WTC11 (cell line): ENCODE measurements at regions not wholly inside any gene's neighbourhood (a gene's known extent, or its start where the extent isn't known, plus 50 kb on each side); places are given as distances from the start of the nearest gene placed in this dataset.

Experiments used
- ATAC-seq: fragments of 200-7000 bp; cut with Tn5 transposase; 2 replicates; pipeline ENCODE4 v1.10.0; 2021; ENCODE audit warnings: mild to moderate bottlenecking, moderate library complexity
- CTCF ChIA-PET: fragments of 300-600 bp; sonication (Branson Sonifier 250); formaldehyde crosslinking; loops from one replicate; lab custom pipeline; 2021; ENCODE audit warnings: antibody characterized with exemption; lab: Charles Lee
- POLR2A ChIA-PET: fragments of 350-600 bp; sonication (Branson Sonifier 250); formaldehyde crosslinking; loops from one replicate; lab custom pipeline; 2021; ENCODE audit warnings: antibody characterized with exemption; lab: Charles Lee
- DNase-seq: peaks from one replicate; pipeline ENCODE4 v3.0.0; 2021; ENCODE audit warnings: low spot score
- H3K27ac Mint-ChIP-seq: 2 replicates; pipeline ENCODE4 v1.8.0; 2021; ENCODE audit warnings: mixed read lengths
- H3K27me3 Mint-ChIP-seq: 2 replicates; pipeline ENCODE4 v1.8.0; 2021; ENCODE audit warnings: low read depth, mild to moderate bottlenecking, moderate library complexity, mixed read lengths
- H3K36me3 Mint-ChIP-seq: 2 replicates; pipeline ENCODE4 v1.8.0; 2021; ENCODE audit warnings: mixed read lengths
- H3K4me1 Mint-ChIP-seq: 2 replicates; pipeline ENCODE4 v1.8.0; 2022; ENCODE audit warnings: mixed read lengths
- H3K4me3 Mint-ChIP-seq: 2 replicates; pipeline ENCODE4 v1.8.0; 2021; ENCODE audit warnings: mild to moderate bottlenecking, moderate library complexity, mixed read lengths
- H3K9me3 Mint-ChIP-seq: 2 replicates; pipeline ENCODE4 v1.8.0; 2021; ENCODE audit warnings: mixed read lengths
- FOXK1 ChIP-seq: sonication (generic); formaldehyde crosslinking; IDR thresholded peaks from 2 replicates; pipeline ENCODE4 v1.8.0; 2022; ENCODE audit warnings: mild to moderate bottlenecking, moderate library complexity, missing genetic modification reagents
- GRHL2 ChIP-seq: fragments of 250-450 bp; sonication (Bioruptor Pico); IDR thresholded peaks from 2 replicates; pipeline ENCODE4 v1.8.0; 2022; ENCODE audit warnings: mild to moderate bottlenecking, moderate library complexity; ENCODE audit not compliant: insufficient replicate concordance, severe bottlenecking
- JAZF1 ChIP-seq: fragments of 250-450 bp; sonication (Bioruptor Pico); IDR thresholded peaks from 2 replicates; pipeline ENCODE4 v1.9.0; 2021; ENCODE audit warnings: moderate library complexity, mild to moderate bottlenecking, inconsistent platforms
- JUN ChIP-seq: sonication (generic); formaldehyde crosslinking; IDR thresholded peaks from 2 replicates; pipeline ENCODE4 v1.8.0; 2023; ENCODE audit warnings: mild to moderate bottlenecking, missing genetic modification reagents
- KAT7 ChIP-seq: sonication (generic); formaldehyde crosslinking; IDR thresholded peaks from 2 replicates; pipeline ENCODE4 v1.8.1; 2023; ENCODE audit warnings: missing genetic modification reagents, mild to moderate bottlenecking, borderline replicate concordance
- ZNF121 ChIP-seq: sonication (generic); formaldehyde crosslinking; IDR thresholded peaks from 2 replicates; pipeline ENCODE4 v1.8.0; 2023; ENCODE audit warnings: missing genetic modification reagents
- ZNF219 ChIP-seq: sonication (generic); formaldehyde crosslinking; IDR thresholded peaks from 2 replicates; pipeline ENCODE4 v1.8.0; 2023; ENCODE audit warnings: missing genetic modification reagents, mild to moderate bottlenecking, borderline replicate concordance
- ZNF416 ChIP-seq: fragments of 250-450 bp; sonication (Bioruptor Pico); IDR thresholded peaks from 2 replicates; pipeline ENCODE4 v1.9.0; 2021; ENCODE audit warnings: mild to moderate bottlenecking, inconsistent platforms
- TF ChIP-seq, protein P1 (sequence below): sonication (generic); formaldehyde crosslinking; IDR thresholded peaks from 2 replicates; pipeline ENCODE4 v1.8.0; 2023; ENCODE audit warnings: mild to moderate bottlenecking, missing genetic modification reagents
- TF ChIP-seq, protein P2 (sequence below): fragments of 200-600 bp; IDR thresholded peaks from 2 replicates; pipeline ENCODE4 v1.8.0; 2022; ENCODE audit warnings: antibody characterized with exemption
- TF ChIP-seq, protein P3 (sequence below): sonication (generic); formaldehyde crosslinking; IDR thresholded peaks from 2 replicates; pipeline ENCODE4 v1.8.0; 2022; ENCODE audit warnings: mild to moderate bottlenecking, missing genetic modification reagents
- TF ChIP-seq, protein P4 (sequence below): sonication (generic); formaldehyde crosslinking; IDR thresholded peaks from 2 replicates; pipeline ENCODE4 v1.8.1; 2022; ENCODE audit warnings: missing genetic modification reagents, borderline replicate concordance
- TF ChIP-seq, protein P5 (sequence below): fragments of 250-450 bp; sonication (Bioruptor Pico); conservative IDR thresholded peaks from 2 replicates; pipeline ENCODE4 v1.9.0; 2021; ENCODE audit warnings: mild to moderate bottlenecking
- TF ChIP-seq, protein P6 (sequence below): sonication (generic); formaldehyde crosslinking; IDR thresholded peaks from 2 replicates; pipeline ENCODE4 v1.8.1; 2023; ENCODE audit warnings: mild to moderate bottlenecking, missing genetic modification reagents, borderline replicate concordance
- TF ChIP-seq, protein P7 (sequence below): sonication (generic); formaldehyde crosslinking; IDR thresholded peaks from 2 replicates; pipeline ENCODE4 v1.8.1; 2023; ENCODE audit warnings: mild to moderate bottlenecking, moderate library complexity, missing genetic modification reagents

DNA sequence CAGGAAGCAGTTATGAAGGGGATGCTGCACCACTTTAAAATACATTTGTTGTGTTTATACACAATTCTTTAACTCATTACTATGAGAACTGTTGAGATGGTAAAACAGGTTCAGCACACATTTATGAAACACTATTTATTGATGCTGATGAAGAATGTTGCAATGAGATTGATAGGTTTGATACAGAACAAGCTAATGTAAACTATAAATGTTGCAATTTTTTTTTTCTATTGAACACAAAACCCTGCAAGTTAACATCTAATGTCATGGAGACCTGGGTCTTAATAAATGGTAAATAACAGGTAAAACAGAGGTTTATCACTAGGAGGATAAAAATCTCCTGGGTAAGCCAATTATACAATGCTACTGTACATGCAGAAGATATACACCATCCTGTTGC lies 857.6 kb downstream of the FSCB start (continued):
- TF ChIP-seq ZNF121 (CRISPR knock-in tag): no peak
- TF ChIP-seq, all 79 proteins: peak for 0

DNA sequence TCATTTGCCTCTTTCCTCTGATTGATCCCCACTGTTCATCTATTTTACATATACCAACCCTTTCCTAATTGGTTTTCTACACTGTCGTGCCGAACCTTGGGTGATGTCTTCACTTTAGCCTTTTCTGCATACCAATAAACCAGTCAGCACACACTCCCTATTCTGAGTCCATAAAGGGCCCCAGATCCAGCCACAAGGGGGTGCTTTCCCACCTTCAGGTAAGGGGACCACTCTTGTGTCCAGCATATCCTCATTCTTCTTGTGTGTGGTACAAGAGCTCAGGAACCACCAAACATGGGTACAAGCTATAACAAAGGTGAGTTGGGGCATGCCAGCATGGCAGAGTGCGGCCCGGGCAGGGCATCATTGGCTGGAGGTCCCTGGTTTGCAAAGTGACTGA lies 859.8 kb downstream of the FSCB start:
- H3K27ac Mint-ChIP-seq: no peak overlapping the region
- peak; percentile 69 for ATAC-seq
- no peak overlapping the region for H3K4me3 Mint-ChIP-seq
- POLR2A ChIA-PET: no interaction called here
- CTCF ChIA-PET: interaction anchor here (0.7 kb wide), 1 partner anchor 133 kb away, joined by 3 read pairs; no protein-coding TSS in a partner anchor
- H3K4me1 Mint-ChIP-seq: peaks cover 3% of the 10 kb centered on the region; the same call in 1 of the 2 replicates
- TF ChIP-seq, protein P1, sequence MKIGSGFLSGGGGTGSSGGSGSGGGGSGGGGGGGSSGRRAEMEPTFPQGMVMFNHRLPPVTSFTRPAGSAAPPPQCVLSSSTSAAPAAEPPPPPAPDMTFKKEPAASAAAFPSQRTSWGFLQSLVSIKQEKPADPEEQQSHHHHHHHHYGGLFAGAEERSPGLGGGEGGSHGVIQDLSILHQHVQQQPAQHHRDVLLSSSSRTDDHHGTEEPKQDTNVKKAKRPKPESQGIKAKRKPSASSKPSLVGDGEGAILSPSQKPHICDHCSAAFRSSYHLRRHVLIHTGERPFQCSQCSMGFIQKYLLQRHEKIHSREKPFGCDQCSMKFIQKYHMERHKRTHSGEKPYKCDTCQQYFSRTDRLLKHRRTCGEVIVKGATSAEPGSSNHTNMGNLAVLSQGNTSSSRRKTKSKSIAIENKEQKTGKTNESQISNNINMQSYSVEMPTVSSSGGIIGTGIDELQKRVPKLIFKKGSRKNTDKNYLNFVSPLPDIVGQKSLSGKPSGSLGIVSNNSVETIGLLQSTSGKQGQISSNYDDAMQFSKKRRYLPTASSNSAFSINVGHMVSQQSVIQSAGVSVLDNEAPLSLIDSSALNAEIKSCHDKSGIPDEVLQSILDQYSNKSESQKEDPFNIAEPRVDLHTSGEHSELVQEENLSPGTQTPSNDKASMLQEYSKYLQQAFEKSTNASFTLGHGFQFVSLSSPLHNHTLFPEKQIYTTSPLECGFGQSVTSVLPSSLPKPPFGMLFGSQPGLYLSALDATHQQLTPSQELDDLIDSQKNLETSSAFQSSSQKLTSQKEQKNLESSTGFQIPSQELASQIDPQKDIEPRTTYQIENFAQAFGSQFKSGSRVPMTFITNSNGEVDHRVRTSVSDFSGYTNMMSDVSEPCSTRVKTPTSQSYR (CRISPR knock-in tag): no peak
- TF ChIP-seq, protein P2, sequence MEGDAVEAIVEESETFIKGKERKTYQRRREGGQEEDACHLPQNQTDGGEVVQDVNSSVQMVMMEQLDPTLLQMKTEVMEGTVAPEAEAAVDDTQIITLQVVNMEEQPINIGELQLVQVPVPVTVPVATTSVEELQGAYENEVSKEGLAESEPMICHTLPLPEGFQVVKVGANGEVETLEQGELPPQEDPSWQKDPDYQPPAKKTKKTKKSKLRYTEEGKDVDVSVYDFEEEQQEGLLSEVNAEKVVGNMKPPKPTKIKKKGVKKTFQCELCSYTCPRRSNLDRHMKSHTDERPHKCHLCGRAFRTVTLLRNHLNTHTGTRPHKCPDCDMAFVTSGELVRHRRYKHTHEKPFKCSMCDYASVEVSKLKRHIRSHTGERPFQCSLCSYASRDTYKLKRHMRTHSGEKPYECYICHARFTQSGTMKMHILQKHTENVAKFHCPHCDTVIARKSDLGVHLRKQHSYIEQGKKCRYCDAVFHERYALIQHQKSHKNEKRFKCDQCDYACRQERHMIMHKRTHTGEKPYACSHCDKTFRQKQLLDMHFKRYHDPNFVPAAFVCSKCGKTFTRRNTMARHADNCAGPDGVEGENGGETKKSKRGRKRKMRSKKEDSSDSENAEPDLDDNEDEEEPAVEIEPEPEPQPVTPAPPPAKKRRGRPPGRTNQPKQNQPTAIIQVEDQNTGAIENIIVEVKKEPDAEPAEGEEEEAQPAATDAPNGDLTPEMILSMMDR: peak; percentile 38; the same call in 1 of the 2 replicates
- no peak for TF ChIP-seq JUN (CRISPR knock-in tag)
- no peak for TF ChIP-seq JAZF1 (CRISPR knock-in tag)
- TF ChIP-seq, protein P3, sequence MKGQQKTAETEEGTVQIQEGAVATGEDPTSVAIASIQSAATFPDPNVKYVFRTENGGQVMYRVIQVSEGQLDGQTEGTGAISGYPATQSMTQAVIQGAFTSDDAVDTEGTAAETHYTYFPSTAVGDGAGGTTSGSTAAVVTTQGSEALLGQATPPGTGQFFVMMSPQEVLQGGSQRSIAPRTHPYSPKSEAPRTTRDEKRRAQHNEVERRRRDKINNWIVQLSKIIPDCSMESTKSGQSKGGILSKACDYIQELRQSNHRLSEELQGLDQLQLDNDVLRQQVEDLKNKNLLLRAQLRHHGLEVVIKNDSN (CRISPR knock-in tag): no peak
- no peak for TF ChIP-seq KAT7 (CRISPR knock-in tag)
- TF ChIP-seq, protein P4, sequence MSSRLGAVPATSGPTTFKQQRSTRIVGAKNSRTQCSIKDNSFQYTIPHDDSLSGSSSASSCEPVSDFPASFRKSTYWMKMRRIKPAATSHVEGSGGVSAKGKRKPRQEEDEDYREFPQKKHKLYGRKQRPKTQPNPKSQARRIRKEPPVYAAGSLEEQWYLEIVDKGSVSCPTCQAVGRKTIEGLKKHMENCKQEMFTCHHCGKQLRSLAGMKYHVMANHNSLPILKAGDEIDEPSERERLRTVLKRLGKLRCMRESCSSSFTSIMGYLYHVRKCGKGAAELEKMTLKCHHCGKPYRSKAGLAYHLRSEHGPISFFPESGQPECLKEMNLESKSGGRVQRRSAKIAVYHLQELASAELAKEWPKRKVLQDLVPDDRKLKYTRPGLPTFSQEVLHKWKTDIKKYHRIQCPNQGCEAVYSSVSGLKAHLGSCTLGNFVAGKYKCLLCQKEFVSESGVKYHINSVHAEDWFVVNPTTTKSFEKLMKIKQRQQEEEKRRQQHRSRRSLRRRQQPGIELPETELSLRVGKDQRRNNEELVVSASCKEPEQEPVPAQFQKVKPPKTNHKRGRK (CRISPR knock-in tag): no peak
- TF ChIP-seq, protein P5, sequence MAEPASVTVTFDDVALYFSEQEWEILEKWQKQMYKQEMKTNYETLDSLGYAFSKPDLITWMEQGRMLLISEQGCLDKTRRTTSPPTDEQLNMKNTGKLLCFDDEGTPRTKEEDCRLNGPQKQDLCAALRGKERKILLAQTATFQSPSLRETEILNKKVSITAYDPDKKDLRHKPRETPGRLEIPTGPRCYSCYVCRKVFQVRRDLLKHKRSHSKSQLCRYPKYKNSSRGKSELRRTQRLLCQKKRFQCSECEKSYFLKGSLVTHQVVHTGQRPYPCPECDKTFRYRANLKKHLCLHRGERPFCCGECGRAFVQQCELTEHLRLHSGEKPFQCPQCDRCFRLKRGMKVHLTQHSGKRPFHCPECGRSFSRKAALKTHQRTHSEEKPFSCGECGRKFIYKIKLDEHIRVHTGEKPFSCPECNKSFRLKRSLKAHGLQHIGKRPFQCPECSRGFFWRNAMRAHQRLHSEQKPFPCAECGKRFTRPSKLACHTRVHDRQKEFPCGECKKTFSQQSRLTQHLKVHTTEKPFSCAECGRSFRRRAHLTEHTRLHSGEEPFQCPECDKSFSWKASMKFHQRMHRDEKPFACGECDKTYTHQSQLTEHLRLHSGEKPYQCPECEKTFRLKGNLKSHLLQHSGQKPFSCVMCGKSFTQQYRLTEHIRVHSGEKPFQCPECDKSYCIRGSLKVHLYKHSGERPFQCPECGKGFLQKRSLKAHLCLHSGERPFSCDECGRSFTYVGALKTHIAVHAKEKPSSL (CRISPR knock-in tag): no peak
- peaks cover 4% of the 10 kb centered on the region; the same call in 1 of the 2 replicates for H3K36me3 Mint-ChIP-seq
- no peaks in the 10 kb centered on the region for H3K27me3 Mint-ChIP-seq
- peaks cover 16% of the 10 kb centered on the region for H3K9me3 Mint-ChIP-seq
- DNase-seq: peak; percentile 54

DNA sequence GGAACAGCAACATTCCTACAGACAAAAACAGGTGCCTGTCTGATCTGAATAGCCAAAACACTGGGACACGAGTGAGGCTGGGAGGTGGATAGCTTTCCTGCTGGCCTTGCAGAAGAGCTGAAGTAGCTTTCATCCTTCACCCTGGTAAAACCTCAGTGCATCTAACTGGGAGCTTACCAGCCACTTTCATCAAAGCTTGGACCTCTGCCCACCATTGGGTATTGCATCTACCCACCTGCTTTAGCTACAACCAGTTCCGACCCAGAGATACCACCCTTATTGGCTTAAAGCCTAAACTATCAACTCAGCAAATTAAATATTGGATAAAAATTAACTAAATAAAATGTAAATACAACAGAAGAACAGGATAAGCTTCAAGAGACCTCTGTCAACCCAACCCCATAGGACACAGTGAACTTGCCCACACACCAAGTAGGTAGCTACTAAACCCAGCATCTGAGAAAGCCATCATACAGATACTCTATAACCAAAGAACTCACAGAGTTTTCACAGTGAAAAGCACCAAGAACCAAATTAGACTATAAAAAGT lies 866.3 kb downstream of the FSCB start:
- Mint-ChIP-seq H3K4me3 (no peak overlapping the region), H3K27me3 (no peaks in the 10 kb centered on the region), H3K4me1 (peaks cover 10% of the 10 kb centered on the region), H3K36me3 (no peaks in the 10 kb centered on the region), H3K9me3 (peaks cover 4% of the 10 kb centered on the region; the same call in 1 of the 2 replicates), H3K27ac (no peak overlapping the region)
- ATAC-seq (no peak), DNase-seq (no peak)
- CTCF ChIA-PET: interaction anchor here (1.3 kb wide), 1 partner anchor 102 kb away, joined by 3 read pairs; no protein-coding TSS in a partner anchor
- POLR2A ChIA-PET: no interaction called here
- TF ChIP-seq FOXK1: no peak
- no peak for TF ChIP-seq ZNF219 (CRISPR knock-in tag)
- TF ChIP-seq, protein P6, sequence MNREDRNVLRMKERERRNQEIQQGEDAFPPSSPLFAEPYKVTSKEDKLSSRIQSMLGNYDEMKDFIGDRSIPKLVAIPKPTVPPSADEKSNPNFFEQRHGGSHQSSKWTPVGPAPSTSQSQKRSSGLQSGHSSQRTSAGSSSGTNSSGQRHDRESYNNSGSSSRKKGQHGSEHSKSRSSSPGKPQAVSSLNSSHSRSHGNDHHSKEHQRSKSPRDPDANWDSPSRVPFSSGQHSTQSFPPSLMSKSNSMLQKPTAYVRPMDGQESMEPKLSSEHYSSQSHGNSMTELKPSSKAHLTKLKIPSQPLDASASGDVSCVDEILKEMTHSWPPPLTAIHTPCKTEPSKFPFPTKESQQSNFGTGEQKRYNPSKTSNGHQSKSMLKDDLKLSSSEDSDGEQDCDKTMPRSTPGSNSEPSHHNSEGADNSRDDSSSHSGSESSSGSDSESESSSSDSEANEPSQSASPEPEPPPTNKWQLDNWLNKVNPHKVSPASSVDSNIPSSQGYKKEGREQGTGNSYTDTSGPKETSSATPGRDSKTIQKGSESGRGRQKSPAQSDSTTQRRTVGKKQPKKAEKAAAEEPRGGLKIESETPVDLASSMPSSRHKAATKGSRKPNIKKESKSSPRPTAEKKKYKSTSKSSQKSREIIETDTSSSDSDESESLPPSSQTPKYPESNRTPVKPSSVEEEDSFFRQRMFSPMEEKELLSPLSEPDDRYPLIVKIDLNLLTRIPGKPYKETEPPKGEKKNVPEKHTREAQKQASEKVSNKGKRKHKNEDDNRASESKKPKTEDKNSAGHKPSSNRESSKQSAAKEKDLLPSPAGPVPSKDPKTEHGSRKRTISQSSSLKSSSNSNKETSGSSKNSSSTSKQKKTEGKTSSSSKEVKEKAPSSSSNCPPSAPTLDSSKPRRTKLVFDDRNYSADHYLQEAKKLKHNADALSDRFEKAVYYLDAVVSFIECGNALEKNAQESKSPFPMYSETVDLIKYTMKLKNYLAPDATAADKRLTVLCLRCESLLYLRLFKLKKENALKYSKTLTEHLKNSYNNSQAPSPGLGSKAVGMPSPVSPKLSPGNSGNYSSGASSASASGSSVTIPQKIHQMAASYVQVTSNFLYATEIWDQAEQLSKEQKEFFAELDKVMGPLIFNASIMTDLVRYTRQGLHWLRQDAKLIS: no peak
- no peak for TF ChIP-seq GRHL2 (CRISPR knock-in tag)
- TF ChIP-seq, protein P7, sequence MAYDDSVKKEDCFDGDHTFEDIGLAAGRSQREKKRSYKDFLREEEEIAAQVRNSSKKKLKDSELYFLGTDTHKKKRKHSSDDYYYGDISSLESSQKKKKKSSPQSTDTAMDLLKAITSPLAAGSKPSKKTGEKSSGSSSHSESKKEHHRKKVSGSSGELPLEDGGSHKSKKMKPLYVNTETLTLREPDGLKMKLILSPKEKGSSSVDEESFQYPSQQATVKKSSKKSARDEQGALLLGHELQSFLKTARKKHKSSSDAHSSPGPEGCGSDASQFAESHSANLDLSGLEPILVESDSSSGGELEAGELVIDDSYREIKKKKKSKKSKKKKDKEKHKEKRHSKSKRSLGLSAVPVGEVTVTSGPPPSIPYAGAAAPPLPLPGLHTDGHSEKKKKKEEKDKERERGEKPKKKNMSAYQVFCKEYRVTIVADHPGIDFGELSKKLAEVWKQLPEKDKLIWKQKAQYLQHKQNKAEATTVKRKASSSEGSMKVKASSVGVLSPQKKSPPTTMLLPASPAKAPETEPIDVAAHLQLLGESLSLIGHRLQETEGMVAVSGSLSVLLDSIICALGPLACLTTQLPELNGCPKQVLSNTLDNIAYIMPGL (CRISPR knock-in tag): no peak
- TF ChIP-seq, protein P3 (CRISPR knock-in tag): no peak
- TF ChIP-seq ZNF416 (CRISPR knock-in tag): no peak
